Fibroblast of villous mesenchyme (primary cell): ENCODE measurements at regions not wholly inside any gene's neighbourhood (a gene's known extent, or its start where the extent isn't known, plus 50 kb on each side); places are given as distances from the start of the nearest gene placed in this dataset.

Source experiments
- DNase-seq: peaks from one replicate; pipeline ENCODE4 v3.0.0-alpha.2; 2010; ENCODE audit warnings: low read depth
- H3K4me3 ChIP-seq: 2 replicates; pipeline ENCODE4 v1.5.1; 2011; ENCODE audit warnings: low read depth, mild to moderate bottlenecking, low read length
- CTCF ChIP-seq: IDR thresholded peaks from 2 replicates; pipeline ENCODE4 v1.5.1; 2012; ENCODE audit warnings: low read depth, mild to moderate bottlenecking, low read length; ENCODE audit not compliant: insufficient read depth

DNA sequence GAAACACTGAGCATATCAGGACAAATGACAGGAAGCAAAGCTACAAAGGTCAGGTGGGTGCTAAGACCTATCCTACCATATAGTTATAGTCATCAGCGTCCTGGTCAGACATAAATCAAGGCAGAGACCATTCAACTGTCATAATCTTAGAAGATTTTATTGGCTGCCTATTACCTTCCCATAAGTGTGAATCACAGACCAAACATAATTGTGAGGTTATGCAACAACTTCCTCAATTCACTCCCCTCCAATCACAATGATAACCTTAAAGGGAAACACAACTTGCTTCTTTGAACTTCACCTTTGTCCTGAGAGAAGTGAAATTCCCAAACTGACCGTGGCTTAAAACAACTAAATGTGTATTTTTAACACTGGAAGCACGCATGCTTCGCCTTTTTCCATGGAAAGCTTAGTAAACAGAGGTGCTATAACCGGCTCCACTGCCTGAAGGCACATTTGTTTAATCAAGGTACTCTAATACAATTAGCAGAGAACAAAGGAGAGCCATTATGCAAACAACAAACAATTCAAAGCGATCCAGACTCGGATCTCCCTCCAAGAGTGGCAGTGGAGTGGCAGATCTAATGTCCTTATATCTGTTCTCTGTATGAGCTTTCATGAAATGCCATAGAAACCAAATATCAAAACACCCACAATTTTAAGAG, 84.9 kb downstream of the TMEM114 start:
- no peak for DNase-seq
- no peak for TF ChIP-seq CTCF
- no peak overlapping the region for H3K4me3 ChIP-seq

DNA sequence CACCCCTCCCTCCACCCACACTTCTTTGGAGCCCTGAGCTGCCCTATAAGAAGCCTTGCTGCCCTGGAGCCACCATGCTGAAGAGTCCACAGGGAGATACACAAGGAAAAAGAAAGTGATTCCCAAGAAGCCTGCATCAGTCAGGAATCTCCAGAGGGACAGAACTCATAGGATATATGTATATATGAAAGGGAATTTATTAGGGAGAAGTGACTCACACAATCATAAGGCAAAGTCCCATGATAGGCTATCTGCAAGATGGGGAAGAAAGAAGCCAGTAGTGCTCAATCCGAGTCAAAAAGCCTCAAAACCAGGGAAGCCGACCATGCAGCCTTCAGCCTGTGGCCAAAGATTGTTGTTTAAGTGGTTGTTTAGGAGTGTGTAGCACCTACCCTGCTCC, 87.9 kb downstream of the TMEM114 start:
- DNase-seq, result no peak
- no peak for TF ChIP-seq CTCF

DNA sequence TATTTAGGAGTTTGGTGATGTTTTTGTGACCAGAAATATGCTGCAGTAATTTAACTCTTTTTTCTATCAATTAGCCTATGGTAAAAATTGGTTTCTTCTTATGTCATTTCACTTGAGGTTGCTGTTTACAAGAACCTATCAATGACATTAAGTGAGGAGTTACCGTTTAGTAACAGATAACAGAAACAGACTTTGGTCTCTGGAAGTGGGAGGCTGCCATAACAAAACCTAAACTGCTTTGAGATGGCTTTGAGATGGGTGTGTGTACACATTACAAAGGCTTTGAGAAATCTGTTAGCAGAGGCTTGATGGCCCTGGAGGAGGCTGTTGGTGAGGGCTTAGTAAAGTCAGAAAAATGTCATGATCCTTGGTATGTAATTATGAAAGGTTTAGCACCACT, 90.0 kb downstream of the TMEM114 start:
- no peak overlapping the region for H3K4me3 ChIP-seq
- no peak for DNase-seq
- TF ChIP-seq CTCF, result no peak

More for the DNA sequence above, 87.9 kb downstream of the TMEM114 start:
- no peak overlapping the region for H3K4me3 ChIP-seq

DNA sequence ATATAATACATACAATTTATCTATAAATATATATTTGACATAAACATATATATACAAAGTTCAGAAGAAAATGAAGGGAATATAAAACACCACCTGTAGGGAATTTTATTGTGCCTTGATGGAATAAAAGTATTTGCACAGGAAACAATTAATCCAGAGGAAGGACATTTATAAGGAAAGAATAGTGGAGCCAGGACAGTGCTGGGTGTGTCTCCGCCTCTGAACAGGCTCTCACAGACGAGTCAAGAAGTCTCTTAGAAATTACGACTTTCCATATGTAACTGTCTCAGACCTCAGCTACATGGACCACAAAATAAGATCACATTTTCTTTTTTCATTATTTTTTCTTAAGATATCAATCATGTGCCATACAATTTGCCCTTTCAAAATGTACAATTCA, 93.9 kb downstream of the TMEM114 start:
- DNase-seq, result no peak
- TF ChIP-seq CTCF, result no peak
- H3K4me3 ChIP-seq, result no peak overlapping the region

DNA sequence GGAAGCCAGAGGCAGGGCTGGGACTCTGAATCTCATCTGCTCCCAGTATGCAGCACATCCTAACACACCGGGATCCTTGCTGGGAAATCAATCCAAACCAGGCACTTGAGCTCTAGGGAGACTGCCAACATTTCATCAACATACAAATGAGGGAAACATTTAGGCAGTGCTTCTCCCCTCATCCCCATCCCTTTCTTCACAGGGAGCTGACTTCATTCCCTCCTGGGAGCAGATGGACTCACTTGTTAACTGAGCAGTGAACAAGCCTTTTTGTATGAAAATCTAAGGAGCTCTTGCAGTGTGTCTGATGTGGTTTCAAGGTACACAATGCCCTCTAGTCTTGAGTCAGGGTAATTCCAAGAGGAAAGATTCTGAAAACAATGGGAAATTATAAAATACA, 96.3 kb downstream of the TMEM114 start:
- no peak overlapping the region for H3K4me3 ChIP-seq
- no peak for DNase-seq
- TF ChIP-seq CTCF, result no peak

- H3K4me3 ChIP-seq, result no peak overlapping the region
- no peak for DNase-seq
- TF ChIP-seq CTCF, result no peak
Observed at GRCh38 chr16:8492690-8493089, 97.6 kb downstream of the TMEM114 start.

- H3K4me3 ChIP-seq, result no peak overlapping the region
- no peak for DNase-seq
- no peak for TF ChIP-seq CTCF
Observed at GRCh38 chr16:8489580-8489979, 100.7 kb downstream of the TMEM114 start.
